ENCODE measurements at regions not wholly inside any gene's neighbourhood (a gene's known extent, or its start where the extent isn't known, plus 50 kb on each side); places are given as distances from the start of the nearest gene placed in this dataset.

- no peaks in the 10 kb centered on the region for H3K36me3 ChIP-seq (replicated peaks; ENCODE audit: insufficient read depth, low read depth)
- TF ChIP-seq EZH2phosphoT487 (IDR thresholded peaks at IDR 0.05; ENCODE audit: low read depth, severe bottlenecking, unreplicated experiment) (no peak), EZH2 (IDR thresholded peaks at IDR 0.05; ENCODE audit: borderline replicate concordance) (no peak), CTCF (IDR thresholded peaks at IDR 0.05; ENCODE audit: poor library complexity) (no peak)
- 69% methylated on average over 5 of the region's 5 CpGs for WGBS (ENCODE audit: low lambda C conversion rate, missing lambda C conversion rate)
- no peak overlapping the region for H3K4me3 ChIP-seq
- H3K9me3 ChIP-seq (ENCODE audit: low read depth): no peaks in the 10 kb centered on the region
- no peak overlapping the region for H2AFZ ChIP-seq
- H3K9me2 ChIP-seq (replicated peaks; ENCODE audit: insufficient read depth): no peaks in the 10 kb centered on the region
- H3K4me1 ChIP-seq (ENCODE audit: insufficient read depth): no peaks in the 10 kb centered on the region
- H3K27ac ChIP-seq: no peak overlapping the region
- no peak for DNase-seq (ENCODE audit: low spot score)
- H4K20me1 ChIP-seq (ENCODE audit: insufficient read depth, poor library complexity, severe bottlenecking): no peaks in the 10 kb centered on the region
- no peak overlapping the region for H3K4me2 ChIP-seq
- H3K27me3 ChIP-seq: no peaks in the 10 kb centered on the region
- H3K79me2 ChIP-seq: no peaks in the 10 kb centered on the region
Measured at GRCh38 chr1:101338714-101339430, 102.1 kb downstream of the S1PR1 start.

GRCh38 chr1:101344745-101345144 is 107.9 kb downstream of the S1PR1 start:
- H3K4me1 ChIP-seq (ENCODE audit: insufficient read depth): no peaks in the 10 kb centered on the region
- H3K27ac ChIP-seq: no peak overlapping the region
- no peaks in the 10 kb centered on the region for H3K9me3 ChIP-seq (ENCODE audit: low read depth)
- no peak overlapping the region for H3K4me2 ChIP-seq
- WGBS (ENCODE audit: low lambda C conversion rate, missing lambda C conversion rate): 89% methylated on average over 4 of the region's 4 CpGs
- TF ChIP-seq CTCF (IDR thresholded peaks at IDR 0.05; ENCODE audit: poor library complexity): no peak
- no peak for TF ChIP-seq EZH2phosphoT487 (IDR thresholded peaks at IDR 0.05; ENCODE audit: low read depth, severe bottlenecking, unreplicated experiment)
- no peak for TF ChIP-seq EZH2 (IDR thresholded peaks at IDR 0.05; ENCODE audit: borderline replicate concordance)
- no peaks in the 10 kb centered on the region for H3K9me2 ChIP-seq (replicated peaks; ENCODE audit: insufficient read depth)
- H3K36me3 ChIP-seq (replicated peaks; ENCODE audit: insufficient read depth, low read depth): no peaks in the 10 kb centered on the region
- no peaks in the 10 kb centered on the region for H3K79me2 ChIP-seq
- no peaks in the 10 kb centered on the region for H4K20me1 ChIP-seq (ENCODE audit: insufficient read depth, poor library complexity, severe bottlenecking)
- no peak for DNase-seq (ENCODE audit: low spot score)
- H2AFZ ChIP-seq: no peak overlapping the region
- no peak overlapping the region for H3K4me3 ChIP-seq
- no peaks in the 10 kb centered on the region for H3K27me3 ChIP-seq

GRCh38 chr1:101346419-101346818 is 109.6 kb downstream of the S1PR1 start:
- Histone ChIP-seq H3K79me2 (no peaks in the 10 kb centered on the region), H3K4me3 (no peak overlapping the region), H3K27me3 (no peaks in the 10 kb centered on the region), H3K9me2 (replicated peaks; ENCODE audit: insufficient read depth) (no peaks in the 10 kb centered on the region), H2AFZ (no peak overlapping the region), H3K27ac (no peak overlapping the region), H3K9me3 (ENCODE audit: low read depth) (no peaks in the 10 kb centered on the region), H4K20me1 (ENCODE audit: insufficient read depth, poor library complexity, severe bottlenecking) (no peaks in the 10 kb centered on the region), H3K4me1 (ENCODE audit: insufficient read depth) (no peaks in the 10 kb centered on the region), H3K36me3 (replicated peaks; ENCODE audit: insufficient read depth, low read depth) (no peaks in the 10 kb centered on the region), H3K4me2 (no peak overlapping the region)
- DNase-seq (ENCODE audit: low spot score): no peak
- 94% methylated on average over 2 of the region's 2 CpGs for WGBS (ENCODE audit: low lambda C conversion rate, missing lambda C conversion rate)
- TF ChIP-seq EZH2phosphoT487 (IDR thresholded peaks at IDR 0.05; ENCODE audit: low read depth, severe bottlenecking, unreplicated experiment) (no peak), EZH2 (IDR thresholded peaks at IDR 0.05; ENCODE audit: borderline replicate concordance) (no peak), CTCF (IDR thresholded peaks at IDR 0.05; ENCODE audit: poor library complexity) (no peak)
